Activated T-cell treated with anti-CD3 and anti-CD28 coated beads, Interleukin-2, amount 50 U/mL, for 72 hours (primary cell): ENCODE measurements at regions not wholly inside any gene's neighbourhood (a gene's known extent, or its start where the extent isn't known, plus 50 kb on each side); places are given as distances from the start of the nearest gene placed in this dataset.

Experiments
- ATAC-seq, 2 donors: fragments of 150-1000 bp; cut with Tn5 transposase; replicated peaks in 1 of 2; 2 replicates each; pipeline ENCODE4 v1.10.0; 2021; ENCODE audit warnings: moderate library complexity in 2 of 2, mild to moderate bottlenecking in 1 of 2
- DNase-seq, 2 donors: peaks; one replicate each; pipeline ENCODE4 v3.0.0; 2021 to 2022; ENCODE audit warnings: mixed read lengths in 1 of 2
- H3K27ac Mint-ChIP-seq: one replicate; pipeline ENCODE4 v1.8.0; 2022; ENCODE audit warnings: mild to moderate bottlenecking, moderate library complexity, mixed read lengths
- H3K27me3 Mint-ChIP-seq: one replicate; pipeline ENCODE4 v1.8.0; 2022; ENCODE audit warnings: low read depth, mixed read lengths
- H3K36me3 Mint-ChIP-seq, 2 donors: one replicate each; pipeline ENCODE4 v1.8.0; 2022; ENCODE audit warnings: mixed read lengths in 2 of 2, mild to moderate bottlenecking in 1 of 2; ENCODE audit not compliant: insufficient read depth in 2 of 2
- H3K4me1 Mint-ChIP-seq: one replicate; pipeline ENCODE4 v1.8.0; 2022; ENCODE audit warnings: low read depth, mixed read lengths
- H3K4me3 Mint-ChIP-seq, 2 donors: one replicate each; pipeline ENCODE4 v1.8.0; 2022; ENCODE audit warnings: mild to moderate bottlenecking in 2 of 2, mixed read lengths in 2 of 2, moderate library complexity in 2 of 2
- H3K9me3 Mint-ChIP-seq, 2 donors: one replicate each; pipeline ENCODE4 v1.8.0; 2022; ENCODE audit warnings: mixed read lengths in 2 of 2

- H3K9me3 Mint-ChIP-seq, result no peaks in the 10 kb centered on the region
- no peak overlapping the region for H3K4me3 Mint-ChIP-seq
- peaks cover 62% of the 10 kb centered on the region for H3K27me3 Mint-ChIP-seq
- H3K27ac Mint-ChIP-seq, result no peak overlapping the region
- ATAC-seq (no peak), DNase-seq (no peak)
- H3K36me3 Mint-ChIP-seq, result no peaks in the 10 kb centered on the region
- H3K4me1 Mint-ChIP-seq, result peaks cover 5% of the 10 kb centered on the region
These were observed 51.7 kb upstream of the FOXP4 start for GRCh38 chr6:41494212-41495110.
